DMS79 treated with DMSO at 0.1 percent for 48 hours (cell line): ENCODE measurements at regions not wholly inside any gene's neighbourhood (a gene's known extent, or its start where the extent isn't known, plus 50 kb on each side); places are given as distances from the start of the nearest gene placed in this dataset.

Experiments
- DNase-seq: peaks from one replicate; lab custom pipeline; 2025; lab: John Stamatoyannopoulos, UW

- no peak for DNase-seq
Observed at GRCh38 chr5:164027738-164028137, 522.3 kb downstream of the MAT2B start.

GRCh38 chr5:164038128-164038783 lies 532.8 kb downstream of the MAT2B start:
- no peak for DNase-seq

- DNase-seq = no peak
Observed at GRCh38 chr5:164041105-164041504, 535.7 kb downstream of the MAT2B start.

- no peak for DNase-seq
Observed at GRCh38 chr5:164048359-164048926, 543.0 kb downstream of the MAT2B start.

GRCh38 chr5:164051745-164052144 lies 546.3 kb downstream of the MAT2B start:
- no peak for DNase-seq

- DNase-seq = no peak
Observed at GRCh38 chr5:164052536-164053093, 547.2 kb downstream of the MAT2B start.

DNA sequence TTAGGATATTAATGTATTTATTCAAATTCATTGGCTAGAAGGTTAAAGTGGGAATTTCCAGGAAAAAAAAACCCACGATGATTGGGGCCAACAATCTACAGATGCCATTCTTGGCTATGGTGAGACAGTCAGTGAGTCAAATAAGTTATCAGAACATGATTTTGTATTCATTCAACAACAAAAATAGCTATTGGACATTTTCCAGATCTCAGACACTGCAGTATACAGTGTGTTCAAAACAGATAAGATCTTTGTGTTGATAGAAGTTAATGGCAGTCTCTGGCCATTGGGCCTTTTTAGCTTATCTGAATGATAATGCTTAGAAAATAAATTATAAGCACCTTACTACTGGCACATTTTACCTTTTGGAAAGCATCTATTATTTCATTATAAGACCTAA lies 547.7 kb downstream of the MAT2B start:
- no peak for DNase-seq

DNA sequence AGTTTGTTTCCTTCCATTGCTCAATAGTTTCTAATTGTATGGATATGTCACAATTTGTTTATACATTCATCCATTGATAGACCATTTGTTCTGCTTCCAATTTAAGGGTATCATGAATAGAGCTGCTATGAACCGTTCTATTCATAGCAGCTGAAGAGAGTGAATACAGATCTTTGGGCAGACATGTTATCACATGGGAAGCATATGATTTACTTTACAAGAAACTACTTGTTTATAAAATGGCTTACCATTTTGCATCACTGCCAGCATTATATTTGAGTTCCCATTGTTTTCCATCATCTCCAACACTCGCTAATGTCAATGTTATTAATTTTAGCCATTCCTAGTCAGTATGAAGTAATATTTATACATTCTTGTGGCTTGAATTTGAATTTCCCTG lies 549.0 kb downstream of the MAT2B start:
- DNase-seq = no peak

- DNase-seq = no peak
Observed at GRCh38 chr5:164057121-164057520, 551.7 kb downstream of the MAT2B start.

GRCh38 chr5:164058621-164059020 lies 553.2 kb downstream of the MAT2B start:
- DNase-seq = no peak

DNA sequence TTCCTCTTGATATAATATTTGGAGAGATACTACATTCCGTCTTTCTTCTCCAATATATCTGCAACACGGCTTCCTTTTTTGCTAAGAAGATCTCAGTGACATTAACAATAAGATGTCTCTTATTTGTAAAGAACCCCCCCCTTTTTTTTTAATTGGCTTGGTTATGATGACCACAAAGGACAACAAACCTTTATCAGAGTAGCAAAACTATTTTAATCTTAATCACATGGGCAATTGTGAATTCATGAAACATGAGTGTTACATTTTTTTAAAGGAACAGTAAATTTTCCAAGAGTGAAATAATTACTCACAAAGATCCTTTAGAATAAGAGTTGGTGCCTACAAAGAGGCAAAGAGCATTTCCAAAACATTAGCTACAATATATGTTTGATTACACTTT lies 554.1 kb downstream of the MAT2B start:
- no peak for DNase-seq

DNA sequence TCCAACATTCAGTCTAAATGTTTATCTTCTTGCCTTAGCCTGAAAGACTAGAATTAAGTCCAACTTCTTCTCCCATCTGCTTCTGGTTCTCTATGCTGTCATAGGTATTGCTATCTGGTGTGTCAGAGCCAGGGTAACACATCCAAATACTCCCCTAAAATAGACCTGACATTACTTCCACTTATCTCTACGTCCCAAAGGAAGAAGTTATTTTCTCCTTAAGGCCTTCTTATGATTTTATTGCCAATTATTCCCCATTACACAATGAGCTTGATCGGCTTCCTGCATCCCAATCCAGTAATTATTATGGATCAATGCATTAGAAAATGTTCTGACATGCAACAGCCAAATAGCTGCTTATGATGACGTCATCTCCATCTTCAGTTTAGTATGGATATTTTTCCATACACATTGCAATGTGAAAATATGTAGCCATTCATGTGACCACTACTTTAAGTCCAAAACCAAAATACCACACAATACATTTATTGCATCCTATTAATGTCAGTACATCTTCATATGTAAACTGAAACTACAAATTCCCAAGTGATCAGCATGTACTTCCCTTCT lies 555.5 kb downstream of the MAT2B start:
- DNase-seq = no peak

DNA sequence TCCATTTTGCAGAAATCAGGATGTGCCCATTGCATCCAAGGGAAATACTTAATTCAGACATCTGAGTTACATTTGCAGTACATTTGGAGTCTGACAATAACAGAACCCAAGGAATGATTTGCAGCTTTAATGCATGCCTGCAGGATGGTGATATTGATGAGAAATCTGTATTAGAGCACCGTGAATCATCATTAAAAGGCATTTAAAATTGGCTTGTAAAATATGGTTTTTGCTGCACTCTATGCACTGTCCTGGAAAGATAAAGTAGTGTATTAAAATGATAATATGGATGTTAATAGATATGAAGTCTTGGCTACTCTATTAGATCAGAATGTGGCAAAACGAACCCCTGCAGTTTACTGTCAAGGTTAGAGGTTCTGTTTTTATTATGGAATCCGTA lies 556.9 kb downstream of the MAT2B start:
- no peak for DNase-seq

DNA sequence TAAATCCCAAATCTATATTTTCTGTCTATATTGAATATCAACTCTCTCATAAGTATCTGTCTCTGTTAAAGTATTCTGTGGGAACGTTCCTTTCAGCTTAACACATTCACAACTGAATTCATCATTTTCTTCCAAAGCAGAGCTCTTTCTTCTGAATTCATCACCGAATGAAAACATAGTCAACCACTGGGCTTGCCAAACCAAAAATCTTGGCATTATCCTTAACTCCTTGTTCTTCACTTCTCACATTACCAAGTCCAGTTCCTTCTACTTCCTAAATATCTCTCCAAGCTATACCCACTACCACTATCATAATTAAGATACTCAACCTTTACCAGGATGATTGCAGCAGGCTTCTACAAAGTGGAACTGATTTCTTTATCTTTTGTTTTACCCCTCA lies 559.8 kb downstream of the MAT2B start:
- no peak for DNase-seq

DNA sequence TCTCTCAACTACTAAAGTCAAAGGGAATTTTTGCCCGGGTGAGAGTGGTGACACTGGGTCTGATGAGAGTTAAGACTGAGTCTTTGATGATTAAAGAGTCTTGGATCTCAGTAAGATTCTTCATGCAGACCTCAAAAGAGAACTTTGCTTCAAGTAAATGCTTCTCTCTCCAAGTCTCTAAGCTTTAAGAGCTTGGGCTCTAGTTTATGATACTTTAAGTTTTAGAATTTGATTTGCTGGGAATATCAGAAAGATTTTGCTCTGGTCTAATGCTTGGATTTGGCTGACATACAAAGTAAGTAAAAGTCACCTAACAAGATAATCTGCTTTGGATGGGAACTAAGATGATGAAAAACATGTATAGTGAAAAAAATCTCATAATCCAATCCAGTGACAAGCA lies 566.3 kb downstream of the MAT2B start:
- no peak for DNase-seq

DNA sequence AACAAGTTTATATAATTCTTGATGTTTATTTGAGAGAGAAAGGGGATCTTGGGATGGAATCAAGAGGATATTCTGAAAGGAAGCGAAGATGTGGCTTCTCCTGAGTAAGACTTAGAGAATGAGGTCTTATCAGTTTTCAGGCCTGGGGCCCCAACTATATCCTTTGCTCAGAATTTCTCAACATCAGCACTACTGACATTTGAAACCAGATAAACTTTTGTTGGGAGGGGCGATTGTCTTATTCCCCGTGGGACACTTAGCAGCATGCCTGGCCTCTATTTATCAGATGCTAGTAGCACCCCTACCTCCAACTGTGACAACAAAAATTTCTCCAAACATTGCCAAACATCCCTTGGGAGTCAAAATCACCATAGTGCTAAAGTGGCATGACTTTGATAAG lies 567.7 kb downstream of the MAT2B start:
- no peak for DNase-seq

DNA sequence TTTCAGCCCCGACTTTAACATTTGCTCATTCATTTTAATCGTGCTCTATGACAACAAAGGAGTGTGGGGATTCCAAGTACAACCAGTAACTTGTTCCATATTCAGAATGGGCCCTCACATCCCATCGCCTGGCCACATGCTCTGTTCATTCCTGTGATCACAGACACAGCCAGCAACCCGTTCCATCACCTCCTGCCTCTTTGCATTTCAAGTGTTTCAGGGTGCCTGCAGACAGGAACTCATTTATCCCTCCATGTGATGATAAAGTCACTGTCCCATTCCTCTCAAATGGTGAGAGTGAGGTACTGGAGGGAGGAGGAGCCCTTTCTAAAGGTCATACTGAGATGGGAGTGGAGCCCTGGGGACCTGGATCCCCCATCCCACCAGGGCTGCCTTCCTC lies 571.1 kb downstream of the MAT2B start:
- DNase-seq = no peak

DNA sequence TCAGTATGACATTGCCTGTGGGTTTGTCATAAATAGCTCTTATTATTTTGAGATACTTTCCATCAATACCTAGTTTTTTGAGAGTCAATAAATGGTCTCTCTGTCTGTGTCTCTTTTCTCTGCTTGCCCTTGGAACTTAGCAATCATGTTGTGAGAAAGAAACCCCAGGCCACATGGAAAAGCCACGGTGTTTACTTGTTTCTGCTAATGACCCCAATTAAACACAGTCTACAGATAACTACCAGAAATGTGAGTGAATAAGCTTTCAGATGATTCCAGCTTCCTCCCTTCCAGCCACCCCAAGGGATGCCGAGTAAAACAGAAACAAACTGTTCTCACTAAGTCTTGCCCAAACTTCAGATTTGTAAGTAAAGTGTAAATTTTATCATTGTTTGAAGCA lies 584.9 kb downstream of the MAT2B start:
- DNase-seq = no peak

GRCh38 chr5:164091836-164092235 lies 586.4 kb downstream of the MAT2B start:
- DNase-seq = no peak

- no peak for DNase-seq
Observed at GRCh38 chr5:164094291-164094690, 588.9 kb downstream of the MAT2B start.

DNA sequence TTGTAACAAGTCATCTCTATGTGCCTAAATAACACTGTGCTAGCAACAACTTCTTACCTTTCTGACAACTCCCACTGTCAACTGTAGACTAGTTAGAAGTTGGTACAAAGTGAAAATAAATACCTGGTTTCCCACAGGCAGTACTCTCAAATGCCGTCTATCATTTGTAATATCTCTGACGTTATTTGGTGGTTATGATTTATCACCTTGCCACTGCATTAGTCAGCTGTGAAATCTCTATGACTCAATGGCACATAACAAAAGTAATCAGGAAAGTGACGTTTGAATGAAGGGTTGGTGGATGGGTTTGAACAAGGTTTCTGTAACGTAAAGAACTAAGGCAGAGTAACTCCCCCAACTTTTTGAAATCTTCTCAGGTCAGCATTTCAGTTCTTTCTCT lies 592.3 kb downstream of the MAT2B start:
- DNase-seq = no peak

DNA sequence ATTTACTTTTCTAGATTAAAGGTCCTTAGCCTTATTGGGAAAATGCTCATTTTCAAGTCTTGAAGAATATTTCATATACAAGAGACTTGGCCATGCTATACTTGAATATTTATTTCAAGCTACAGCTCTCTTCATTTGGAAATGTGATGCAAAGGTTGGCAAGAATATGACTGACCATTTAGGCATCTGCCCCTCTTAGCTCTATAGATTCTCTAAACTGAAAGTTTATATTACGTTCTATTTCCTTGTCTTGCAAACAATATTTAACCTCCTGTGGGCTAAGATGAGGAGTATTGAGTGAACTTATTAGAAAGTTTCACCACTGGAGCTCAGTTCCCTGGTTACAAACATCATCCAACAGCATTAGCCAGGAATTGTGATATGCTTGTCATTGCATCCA lies 593.1 kb downstream of the MAT2B start:
- no peak for DNase-seq

- DNase-seq = no peak
Observed at GRCh38 chr5:164098979-164099378, 593.6 kb downstream of the MAT2B start.

- DNase-seq = no peak
Observed at GRCh38 chr5:164115420-164115819, 610.0 kb downstream of the MAT2B start.
